GM19023 (cell line): ENCODE measurements at regions not wholly inside any gene's neighbourhood (a gene's known extent, or its start where the extent isn't known, plus 50 kb on each side); places are given as distances from the start of the nearest gene placed in this dataset.

ENCODE experiments used
- ATAC-seq: cut with Tn5 transposase; IDR thresholded peaks from one replicate; pipeline ENCODE4 v1.9.1; 2021; ENCODE audit warnings: mild to moderate bottlenecking, moderate library complexity; ENCODE audit not compliant: unreplicated experiment

DNA sequence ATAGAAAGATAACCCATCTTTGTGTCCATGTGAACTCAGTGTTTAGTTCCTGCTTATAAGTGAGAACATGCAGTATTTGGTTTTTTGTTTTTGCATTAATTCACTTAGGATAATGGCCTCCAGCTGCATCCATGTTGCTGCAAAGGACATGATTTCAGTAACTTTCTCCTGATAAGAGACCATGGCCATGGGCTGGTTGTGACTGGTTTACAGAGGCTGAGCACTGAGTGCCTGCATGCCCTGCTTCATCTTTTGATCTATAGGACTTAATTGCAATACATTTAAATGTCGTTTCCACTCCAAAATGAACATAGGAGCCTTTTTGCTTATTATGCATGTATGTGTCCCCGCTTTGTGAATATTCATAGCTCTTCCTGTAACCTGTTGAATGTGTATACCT, 101.3 kb upstream of the IGFBP3 start:
- ATAC-seq: no peak

DNA sequence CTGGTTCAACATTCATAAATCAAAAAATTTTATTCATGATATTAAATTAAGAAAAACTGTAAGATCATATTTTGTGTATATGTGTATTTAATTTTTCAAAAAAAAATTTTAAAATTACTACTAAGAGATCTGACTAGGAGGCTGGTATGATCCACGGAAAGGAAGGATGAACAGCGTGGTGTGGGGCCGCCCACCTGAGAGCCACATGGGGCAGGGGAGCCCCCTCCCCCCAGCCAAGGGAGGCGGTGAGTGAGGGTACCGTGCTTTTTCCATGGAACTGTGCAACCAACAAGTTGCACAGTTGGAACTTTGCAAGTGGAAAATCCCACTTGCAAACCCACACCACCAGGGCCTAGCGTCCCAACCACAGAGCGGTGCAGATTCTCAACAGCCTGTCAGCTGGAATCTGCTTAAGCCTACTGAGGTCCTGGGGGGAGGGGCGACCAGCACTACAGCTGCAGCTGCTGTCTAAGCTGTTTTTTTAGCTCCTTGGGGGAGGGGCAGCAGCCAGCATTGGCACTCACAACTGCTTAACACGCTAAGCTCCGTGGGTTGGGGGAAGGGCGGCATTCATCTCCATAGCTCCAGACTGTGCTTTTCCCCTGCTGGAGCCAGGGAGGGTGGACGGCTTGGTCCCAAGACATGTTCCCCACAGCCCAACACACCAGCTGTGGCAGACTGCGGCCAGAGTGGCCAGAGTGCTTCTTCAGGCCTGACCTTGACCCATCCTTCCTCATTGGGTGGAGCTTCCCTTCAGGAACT, 94.2 kb upstream of the IGFBP3 start:
- ATAC-seq: no peak

DNA sequence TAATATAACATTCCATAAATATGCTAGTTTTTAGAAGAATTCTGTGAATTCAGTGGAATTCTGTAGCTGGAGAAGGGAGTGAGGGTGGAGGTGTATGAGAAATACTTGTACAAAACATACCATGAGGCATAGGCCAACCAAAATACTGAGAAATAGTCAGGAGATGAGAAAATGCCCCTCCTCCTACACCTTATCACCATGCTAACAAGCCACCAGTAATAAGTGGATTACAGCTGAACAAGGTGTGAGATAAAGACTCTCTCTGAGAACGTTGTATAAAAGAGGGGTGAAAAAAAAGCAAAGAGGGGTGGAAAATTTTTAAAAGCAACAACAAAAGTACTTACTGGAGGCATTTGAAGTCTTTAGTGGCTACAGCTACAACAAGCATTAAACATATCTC, 90.4 kb upstream of the IGFBP3 start:
- ATAC-seq: no peak

DNA sequence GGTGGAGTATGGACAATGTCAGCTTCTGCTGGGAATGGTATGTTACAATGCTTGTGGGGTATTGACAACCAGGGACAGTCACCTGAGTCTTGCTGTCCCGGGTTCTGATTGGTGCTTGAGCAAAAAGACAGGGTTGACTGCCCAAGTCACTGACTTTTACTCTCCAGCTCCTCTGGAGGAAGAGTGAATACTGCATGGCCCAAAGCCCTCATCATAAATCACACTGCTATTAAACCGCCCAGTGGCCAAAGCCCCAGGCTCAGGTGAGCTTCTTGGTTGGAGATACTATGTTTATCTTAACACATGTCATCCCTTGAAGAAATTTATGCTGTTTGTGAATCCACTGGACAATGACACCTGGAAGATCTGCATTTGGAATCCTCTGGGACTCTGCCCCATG, 90.0 kb upstream of the IGFBP3 start:
- no peak for ATAC-seq

DNA sequence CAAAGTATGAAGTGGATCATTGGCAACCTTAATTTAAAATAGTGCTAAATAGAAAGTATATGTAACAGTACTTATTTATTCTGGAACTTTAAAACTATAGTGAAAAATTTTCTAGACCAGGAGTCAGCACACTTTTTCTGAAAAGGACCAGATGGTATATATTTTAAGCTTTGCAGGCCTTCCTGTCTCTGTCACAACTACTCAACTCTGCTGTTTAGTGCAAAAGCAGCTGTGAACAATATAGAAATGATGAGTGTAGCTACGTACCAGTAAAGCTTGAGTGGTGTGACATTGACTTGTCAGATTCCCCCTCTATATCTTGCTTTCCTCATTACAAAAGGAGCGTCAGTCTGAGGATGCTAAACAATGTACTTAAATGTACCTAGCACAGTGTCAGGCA, 88.1 kb upstream of the IGFBP3 start:
- no peak for ATAC-seq

DNA sequence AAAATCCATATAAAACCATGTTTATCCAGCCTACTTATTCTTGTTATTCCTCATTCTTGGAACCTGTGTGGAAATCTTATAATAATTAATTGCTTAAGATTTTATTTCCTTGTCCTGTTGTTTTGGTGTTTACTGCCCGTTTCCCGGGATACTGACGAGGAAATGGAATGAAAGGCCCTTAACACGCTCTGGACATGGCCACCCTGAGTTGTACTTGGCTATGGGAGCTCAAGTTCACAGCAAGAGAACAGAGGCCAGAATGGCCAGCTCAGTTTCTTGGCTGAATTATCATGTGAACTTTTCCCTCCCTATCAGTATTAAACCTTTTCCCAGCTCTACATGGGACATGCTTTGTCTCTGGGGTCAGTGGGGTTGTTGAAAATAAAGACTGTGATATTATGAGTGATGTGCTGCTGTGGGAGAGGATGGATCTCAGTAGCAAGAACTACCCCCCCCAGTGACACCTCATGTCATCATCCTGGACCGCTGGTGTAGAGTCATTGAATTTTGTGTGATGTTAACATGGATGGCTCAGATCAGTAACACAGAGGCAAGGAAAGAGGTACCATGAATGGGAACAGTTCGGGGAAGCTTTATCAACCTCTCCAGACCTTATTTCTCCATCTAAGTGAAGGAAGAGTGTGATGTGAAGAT, 87.0 kb upstream of the IGFBP3 start:
- ATAC-seq: no peak

DNA sequence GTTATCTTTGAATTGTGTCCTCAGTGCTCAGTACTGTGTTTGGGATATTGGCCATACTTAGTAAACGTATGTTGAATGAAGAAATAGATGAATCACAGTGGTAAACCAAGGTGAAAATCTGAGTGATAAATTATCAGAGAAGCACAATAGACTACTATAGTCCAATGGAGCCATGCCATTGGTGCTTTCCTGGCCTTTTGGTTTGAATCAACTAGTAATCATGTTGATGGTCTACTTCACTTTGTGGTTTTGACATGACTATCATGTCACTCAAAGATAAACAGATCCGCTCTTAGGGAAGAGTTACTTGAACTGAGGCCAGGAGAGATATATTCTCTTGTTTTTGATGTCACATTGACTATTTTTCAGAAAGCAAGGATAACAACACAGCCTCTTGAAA, 86.1 kb upstream of the IGFBP3 start:
- no peak for ATAC-seq

DNA sequence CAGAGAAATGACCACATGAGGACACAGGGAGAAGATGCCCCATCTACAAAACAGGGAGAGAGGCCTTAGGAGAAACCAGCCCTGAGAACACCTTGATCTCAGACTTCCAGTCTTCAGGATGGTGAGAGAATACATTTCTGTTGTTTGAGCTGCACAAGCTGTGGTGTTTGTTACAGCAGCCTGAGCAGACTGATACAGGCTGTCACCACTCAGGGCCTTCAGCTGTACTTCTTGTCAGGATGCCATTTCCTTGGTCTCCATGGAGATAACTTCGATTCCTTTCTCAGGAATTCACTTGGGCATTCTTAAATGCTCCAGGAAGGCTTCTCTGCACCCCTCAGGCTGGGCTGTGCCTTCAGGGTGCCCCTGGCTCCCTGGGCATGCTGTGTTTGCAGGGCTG, 85.7 kb upstream of the IGFBP3 start:
- no peak for ATAC-seq

DNA sequence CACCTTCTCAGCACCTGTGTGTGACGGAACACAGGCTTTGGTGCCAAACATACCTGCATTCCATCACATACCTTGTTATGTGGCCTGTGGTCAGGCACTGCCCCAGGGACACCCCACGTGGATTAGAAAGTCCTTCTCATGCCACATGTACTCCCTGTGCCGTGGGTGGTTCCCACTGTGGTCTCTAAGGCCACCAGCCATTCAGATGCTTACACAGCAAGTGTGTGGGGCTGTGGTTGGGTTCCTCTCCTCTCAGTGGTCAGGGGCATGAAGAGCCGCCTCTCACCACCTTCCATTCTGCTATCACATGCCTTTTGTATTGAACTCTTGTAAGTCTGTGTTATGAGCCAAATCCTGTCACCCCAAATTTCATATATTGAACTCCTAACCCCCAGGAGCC, 85.1 kb upstream of the IGFBP3 start:
- ATAC-seq: no peak

DNA sequence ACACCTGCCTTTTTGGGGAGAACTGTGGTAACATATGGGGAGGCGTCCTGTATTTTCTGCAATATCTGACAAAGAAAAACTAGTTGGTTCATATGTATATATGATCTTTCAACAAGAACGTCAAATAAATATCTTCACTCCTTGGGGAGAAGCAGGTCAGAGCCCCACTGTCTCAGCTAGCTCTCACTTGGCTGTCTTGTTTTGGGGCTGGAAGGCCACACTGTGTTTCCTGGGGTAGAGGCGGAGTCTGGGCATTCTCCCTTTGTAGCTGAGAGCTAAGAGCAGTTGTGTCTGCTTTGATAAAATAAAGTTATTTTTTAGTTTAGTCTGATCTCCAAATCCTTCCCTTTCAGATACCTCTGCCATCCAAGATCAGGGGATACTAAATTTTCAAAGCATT, 83.9 kb upstream of the IGFBP3 start:
- ATAC-seq: no peak

DNA sequence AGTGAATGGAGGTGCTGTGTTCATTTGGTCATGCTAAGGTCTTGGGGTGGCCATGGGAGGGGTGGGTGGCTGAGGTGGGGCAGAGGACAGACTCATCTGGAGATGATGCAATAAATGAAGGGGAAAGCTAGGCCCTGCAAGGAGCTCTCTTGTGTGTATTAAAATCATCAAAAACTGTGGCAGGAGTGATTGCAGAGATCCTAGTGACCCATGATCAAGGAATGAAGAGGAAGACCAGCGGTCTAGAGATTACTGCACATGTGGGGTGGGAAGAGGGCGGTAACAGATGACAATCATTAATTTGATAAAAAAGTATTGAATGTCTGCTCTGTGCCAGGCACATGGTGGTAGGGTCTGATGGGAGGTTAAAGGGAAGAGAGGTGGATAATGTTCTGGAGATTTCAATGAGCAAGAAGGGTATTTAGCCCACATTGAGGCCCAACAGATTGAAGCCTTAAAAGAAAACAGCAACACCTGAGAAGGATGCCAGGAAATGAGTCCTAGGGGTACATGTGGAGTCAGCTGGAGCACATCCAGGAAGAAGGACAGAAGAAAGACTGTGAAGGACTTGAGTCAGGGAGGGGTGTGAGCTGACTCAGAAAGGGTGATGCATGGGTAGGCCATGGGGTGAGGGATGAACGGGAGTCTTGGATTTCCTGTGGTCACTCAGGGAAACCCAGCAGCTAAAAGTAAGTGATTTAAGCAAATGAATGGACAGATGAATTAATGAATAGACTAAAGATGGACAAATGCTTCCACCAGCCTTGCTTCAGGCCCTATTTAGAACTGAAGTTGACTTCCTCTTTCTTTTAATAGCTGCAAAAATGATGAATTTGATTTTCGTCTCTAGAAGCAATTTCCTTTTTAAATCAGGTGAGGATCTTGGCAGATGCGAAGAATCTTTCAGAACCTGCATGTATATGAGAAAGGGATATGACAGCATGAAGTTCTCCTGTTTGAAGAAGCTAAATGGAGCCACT, 83.1 kb upstream of the IGFBP3 start:
- ATAC-seq: no peak

DNA sequence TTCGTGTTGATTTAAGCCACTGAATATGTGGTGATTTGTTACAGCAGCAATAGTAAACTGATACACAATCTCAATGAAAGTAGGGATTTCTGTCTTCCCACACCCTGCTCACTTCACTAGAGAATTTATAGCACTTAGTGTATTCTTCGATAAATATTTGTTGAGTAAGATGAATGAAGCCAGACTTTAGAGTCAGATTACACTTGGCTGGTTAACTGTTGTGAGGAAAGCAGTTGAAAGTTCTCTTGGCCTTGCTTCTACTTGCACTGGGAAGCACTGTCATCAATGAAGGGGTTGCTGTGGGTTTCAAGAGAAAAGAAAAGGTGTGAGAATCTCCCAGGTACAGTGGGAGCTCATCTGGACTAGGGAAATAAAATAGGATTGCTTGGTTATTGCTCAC, 82.1 kb upstream of the IGFBP3 start:
- no peak for ATAC-seq

DNA sequence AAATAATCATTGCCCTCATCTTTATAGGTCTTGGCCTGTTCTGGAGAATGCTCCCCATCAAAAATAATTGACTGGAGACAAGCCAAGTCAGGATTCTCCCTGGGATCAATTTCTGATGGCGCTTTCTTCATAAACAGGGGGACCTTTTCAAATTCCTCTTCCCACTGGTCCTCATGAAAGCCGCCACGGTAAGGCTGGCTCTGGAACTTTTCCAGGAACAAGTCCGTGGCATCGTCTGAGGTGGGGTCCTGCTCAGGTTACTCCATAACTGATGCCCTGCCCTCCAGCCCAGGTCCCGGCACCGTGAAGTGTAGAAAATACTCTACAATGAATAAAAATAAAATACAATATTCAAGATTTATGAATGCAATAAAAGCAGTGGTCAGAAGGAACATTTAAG, 79.4 kb upstream of the IGFBP3 start:
- no peak for ATAC-seq

DNA sequence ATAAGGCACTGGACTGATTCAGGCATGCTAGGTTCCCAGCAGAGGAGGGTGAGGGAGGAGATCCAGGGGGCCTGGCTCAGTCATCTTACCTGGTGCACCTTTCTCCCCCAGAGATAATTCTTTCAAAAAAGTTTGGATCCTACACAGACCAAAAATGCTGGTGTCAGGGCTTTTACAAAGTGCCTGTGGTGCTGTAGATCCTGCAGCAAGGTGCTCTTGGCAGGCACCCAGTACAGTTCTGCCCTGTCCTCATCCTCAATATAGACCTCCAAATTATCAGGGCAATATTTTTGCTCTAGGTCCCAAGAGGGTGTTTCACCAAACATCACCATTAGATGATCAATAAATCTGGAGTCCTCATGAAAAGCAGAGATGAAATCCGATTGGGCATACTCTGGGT, 78.5 kb upstream of the IGFBP3 start:
- ATAC-seq: no peak

DNA sequence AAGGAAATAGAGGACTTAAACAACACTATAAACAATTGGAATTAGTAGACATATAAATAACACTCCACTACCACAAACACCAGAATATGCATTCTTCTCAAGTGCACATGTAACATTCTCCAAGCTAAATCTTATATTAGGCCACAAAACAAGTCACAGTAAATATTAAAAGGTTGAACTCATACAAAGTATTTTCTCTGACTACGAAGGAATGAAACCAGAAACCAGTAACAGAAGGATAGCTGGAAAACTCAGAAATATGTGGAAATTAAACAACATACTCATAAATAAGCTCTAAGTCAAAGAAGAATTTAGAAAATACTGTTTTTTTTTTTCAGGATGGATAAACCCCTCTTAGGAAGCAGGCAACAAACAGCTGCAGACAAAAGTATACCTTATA, 77.4 kb upstream of the IGFBP3 start:
- ATAC-seq: no peak

DNA sequence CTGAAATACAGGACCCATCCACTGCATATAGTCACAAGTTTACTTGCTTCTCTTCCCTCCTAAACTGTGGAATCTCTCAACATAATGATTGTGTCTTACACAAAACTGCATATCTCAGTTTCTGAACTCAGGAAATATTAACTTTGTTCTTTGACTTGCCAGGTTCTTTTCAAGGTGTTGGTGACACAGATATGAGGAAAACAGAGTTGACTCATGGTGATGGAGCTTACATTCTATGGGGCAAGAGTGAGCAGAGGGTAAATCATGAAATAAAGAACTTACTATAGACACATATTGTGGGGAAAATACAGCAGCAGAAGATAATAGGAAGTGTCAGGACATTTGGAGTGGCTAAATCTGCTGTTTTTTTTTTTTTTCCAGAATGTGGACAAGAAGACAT, 72.5 kb upstream of the IGFBP3 start:
- no peak for ATAC-seq

DNA sequence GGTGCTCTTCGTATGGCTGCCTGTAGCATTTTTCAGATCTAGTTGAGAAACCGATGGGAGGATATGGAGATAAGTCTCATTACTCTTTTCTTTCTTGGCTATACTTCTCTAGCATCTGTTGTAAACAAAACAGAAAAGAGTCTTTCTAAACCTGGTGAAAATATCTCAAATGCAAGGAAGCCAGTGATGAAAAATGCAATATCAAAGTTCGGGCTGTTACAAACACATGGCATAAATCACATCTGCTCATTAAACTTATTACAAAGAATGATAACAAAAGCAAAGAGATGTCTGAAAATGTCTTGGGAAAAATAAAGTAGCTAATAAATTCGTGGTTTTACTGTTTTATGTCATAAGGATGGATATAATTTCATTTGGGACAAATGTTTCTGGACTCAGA, 71.8 kb upstream of the IGFBP3 start:
- ATAC-seq: no peak

DNA sequence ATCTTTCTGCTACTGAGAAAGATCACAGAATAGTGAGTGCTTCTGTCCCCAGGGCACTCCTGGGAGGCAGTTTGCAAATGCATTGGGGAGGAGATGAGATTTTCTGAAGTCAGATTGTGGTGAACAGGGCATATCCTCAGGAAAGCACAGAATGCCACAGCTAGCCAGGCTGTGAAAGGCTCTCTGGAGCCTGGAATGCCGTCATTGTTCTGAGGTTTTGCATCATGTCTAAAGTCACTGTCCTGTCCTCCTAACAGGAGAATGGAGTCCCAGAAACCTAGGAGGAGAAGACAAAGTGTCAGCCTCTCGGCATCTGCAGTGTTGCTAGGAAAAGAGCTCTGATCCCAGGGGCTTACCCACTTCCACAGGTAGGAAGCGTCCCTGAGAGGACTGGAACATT, 69.2 kb upstream of the IGFBP3 start:
- no peak for ATAC-seq

DNA sequence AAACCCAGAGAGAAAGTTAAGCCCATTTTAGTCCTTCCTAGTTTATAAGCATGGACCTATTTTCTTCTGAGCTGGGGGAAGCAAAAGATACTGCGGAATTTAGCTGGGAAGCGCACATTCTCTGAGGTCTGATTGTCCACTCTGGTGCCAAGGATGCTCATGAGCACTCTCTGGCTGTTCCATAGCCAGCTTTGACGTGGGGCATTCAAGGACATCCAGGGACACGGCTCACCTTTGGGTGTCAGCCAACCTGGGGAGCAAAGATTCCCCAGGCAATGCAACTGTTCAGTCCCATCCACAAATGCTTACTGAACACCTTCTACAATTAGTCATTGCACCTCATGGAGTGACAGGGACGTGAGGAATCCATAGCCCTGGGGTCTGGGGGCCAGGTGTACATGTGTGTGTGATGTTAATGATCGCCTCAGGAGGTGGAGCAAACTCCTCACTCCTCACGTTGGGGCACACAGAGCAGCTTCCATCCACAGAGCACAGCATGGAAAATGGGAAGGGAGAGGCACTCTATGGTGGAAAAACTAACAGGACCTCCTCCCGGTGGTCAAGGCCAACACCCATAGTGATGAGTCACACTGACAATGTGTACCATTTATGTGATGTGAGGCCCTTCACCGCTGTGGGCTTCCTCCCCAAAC, 67.5 kb upstream of the IGFBP3 start:
- ATAC-seq: no peak

DNA sequence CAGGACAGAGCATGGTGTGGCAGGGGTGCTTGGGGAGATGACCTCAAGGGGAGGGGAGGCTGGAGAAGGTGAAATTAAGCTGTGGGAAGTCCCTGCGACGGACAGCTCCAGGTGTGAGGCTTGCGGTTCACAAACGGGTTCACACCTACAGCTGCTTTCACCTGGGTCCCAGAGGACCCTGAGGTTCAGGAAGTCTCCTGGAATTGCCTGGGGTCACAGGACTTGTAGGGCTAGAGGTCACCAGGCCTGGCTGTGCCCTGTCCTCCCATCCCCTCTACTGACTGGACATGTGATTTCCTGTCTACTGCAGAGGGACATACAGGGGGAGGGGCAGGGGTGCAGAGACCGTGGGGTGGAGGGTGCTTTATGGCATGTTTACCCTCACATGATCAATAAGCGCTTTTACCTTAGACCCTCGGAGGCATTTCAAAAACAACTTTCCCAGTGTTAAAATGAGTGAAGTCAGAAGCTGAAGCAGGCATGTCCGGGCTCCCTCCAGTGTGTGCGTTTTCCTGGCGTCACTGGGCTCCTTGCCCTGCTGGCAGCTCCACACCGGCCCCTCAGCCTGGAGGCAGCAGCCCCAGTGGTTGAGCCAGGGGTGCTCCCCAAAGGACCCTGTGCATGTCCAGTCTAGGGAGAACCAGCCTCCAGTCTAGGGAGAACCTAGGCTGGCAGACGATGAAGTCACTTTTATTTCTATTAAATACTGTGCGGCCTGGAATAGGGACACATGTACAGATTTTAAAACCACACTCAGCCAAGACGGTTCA, 66.6 kb upstream of the IGFBP3 start:
- ATAC-seq: no peak
